Muscle of leg (tissue), 3 donors: ENCODE measurements at regions not wholly inside any gene's neighbourhood (a gene's known extent, or its start where the extent isn't known, plus 50 kb on each side); places are given as distances from the start of the nearest gene placed in this dataset.
A peak's percentile ranks its signal among the peaks of the same experiment; 100 is the strongest.

Source experiments
- DNase-seq: peaks from one replicate; pipeline ENCODE4 v3.0.0; 2013
- H3K27ac ChIP-seq: one replicate; pipeline ENCODE4 v1.5.1; 2013; ENCODE audit warnings: mild to moderate bottlenecking, low read length, control low read depth
- H3K27me3 ChIP-seq: one replicate; pipeline ENCODE4 v1.6.1; 2013; ENCODE audit warnings: low read length; ENCODE audit not compliant: control insufficient read depth, insufficient read depth
- H3K36me3 ChIP-seq: one replicate; pipeline ENCODE4 v1.6.1; 2013; ENCODE audit warnings: low read length; ENCODE audit not compliant: control insufficient read depth, insufficient read depth
- H3K4me1 ChIP-seq: one replicate; pipeline ENCODE4 v1.6.1; 2013; ENCODE audit warnings: low read length; ENCODE audit not compliant: control insufficient read depth, insufficient read depth
- H3K4me3 ChIP-seq: one replicate; pipeline ENCODE4 v1.5.1; 2013; ENCODE audit warnings: low read length, control low read depth
- H3K9me3 ChIP-seq: replicated peaks from 2 replicates; pipeline ENCODE4 v1.6.1; 2013; ENCODE audit warnings: low read depth, low read length; ENCODE audit not compliant: control insufficient read depth
- WGBS: methylation state at CpG from one replicate; pipeline ENCODE4 v1.1.5; 2013; ENCODE audit warnings: missing lambda C conversion rate; ENCODE audit not compliant: insufficient coverage; 5-methylcytosine and 5-hydroxymethylcytosine counted together

DNA sequence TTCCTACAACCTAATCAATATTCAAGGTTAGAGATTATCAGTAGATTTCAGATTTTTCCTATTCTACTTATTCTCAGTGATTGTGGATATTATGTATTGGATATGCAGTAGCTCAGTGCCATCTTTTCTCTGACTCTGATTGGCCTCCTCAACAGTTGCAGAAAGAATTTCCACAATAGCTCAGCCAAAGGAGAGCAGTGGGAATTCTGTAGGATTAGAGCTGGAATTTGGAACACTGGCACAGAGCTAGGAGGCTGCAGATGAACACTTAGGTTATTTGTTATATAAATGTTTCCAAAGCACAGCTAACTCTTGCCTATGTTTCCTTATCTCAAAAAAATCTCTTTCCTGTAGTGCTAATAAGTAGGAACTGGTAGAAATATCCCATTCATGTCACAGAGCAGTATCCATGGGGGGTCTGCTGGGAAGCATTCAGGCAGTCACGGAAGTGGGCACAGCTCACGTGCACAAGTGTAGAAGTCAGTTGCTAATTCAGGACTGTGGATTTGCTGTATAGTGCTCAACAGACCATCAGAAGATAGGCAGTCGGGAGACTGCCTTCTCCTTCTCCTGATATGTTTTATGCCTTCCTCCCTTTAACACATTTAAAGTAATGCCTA lies 116.2 kb upstream of the TMEM260 start:
- Histone ChIP-seq H3K27me3 (no peaks in the 10 kb centered on the region), H3K4me1 (peaks cover 8% of the 10 kb centered on the region), H3K27ac (no peak overlapping the region), H3K4me3 (no peak overlapping the region), H3K36me3 (no peaks in the 10 kb centered on the region), H3K9me3 (no peaks in the 10 kb centered on the region)
- peak; percentile 85 for DNase-seq
- 21% methylated on average over 2 of the region's 3 CpGs for WGBS

DNA sequence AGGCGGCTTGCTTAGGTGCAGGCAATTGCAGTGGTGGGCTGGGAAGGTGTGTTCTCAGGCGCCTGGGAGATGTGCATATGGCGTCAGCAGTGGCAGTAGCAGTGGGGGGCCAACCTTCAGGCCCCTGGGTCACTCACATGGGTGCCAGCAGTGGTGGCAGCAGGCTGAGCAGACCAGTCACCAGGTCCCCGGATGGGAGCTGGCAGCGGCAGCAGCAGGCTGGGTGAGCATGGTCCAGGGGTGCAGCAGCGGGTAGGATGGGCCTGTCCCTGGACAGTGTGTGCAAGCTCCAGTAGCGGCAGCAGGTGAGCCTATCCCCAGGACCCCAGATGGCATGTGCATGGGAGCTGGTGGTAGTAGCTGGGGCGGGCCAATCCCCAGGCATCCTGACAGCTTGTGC lies 108.5 kb upstream of the TMEM260 start:
- no peaks in the 10 kb centered on the region for H3K27me3 ChIP-seq
- H3K4me1 ChIP-seq = no peaks in the 10 kb centered on the region
- no peak for DNase-seq
- H3K9me3 ChIP-seq = peaks cover 4% of the 10 kb centered on the region
- H3K4me3 ChIP-seq = no peak overlapping the region
- 95% methylated on average over 8 of the region's 8 CpGs for WGBS
- no peaks in the 10 kb centered on the region for H3K36me3 ChIP-seq
- no peak overlapping the region for H3K27ac ChIP-seq

DNA sequence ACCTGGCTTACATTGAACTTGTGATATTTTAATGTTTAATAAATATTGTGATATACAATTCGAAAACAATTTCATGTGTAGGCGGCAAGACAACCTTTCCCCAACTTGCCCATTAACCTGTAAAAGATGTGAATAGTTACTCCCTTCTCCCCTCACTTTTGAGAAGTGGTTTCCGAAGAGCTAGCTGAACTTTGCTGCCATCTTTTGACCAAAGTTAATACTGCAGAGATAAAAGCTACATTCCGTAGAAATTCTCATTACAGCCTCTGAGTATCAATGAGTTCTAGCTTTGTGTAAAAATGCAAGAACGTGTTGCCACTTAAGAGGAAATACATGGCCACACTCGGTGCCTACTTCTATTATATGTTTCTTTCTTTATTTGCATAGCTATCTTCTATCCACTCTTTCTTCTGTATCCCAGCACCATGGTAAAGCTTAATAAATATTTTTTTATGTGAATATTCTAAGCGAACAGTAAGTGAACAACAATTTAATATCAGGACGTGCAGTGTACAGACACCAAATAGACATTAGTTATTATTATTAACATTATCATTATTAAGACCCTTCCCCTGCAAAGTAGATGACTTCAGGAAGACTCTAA lies 105.1 kb upstream of the TMEM260 start:
- H3K27ac ChIP-seq = no peak overlapping the region
- H3K9me3 ChIP-seq = no peaks in the 10 kb centered on the region
- peak; percentile 57 for DNase-seq
- no peaks in the 10 kb centered on the region for H3K27me3 ChIP-seq
- H3K4me1 ChIP-seq = no peaks in the 10 kb centered on the region
- no peak overlapping the region for H3K4me3 ChIP-seq
- no peaks in the 10 kb centered on the region for H3K36me3 ChIP-seq
- no CpG with 5 or more reads among the region's 8 CpGs for WGBS

DNA sequence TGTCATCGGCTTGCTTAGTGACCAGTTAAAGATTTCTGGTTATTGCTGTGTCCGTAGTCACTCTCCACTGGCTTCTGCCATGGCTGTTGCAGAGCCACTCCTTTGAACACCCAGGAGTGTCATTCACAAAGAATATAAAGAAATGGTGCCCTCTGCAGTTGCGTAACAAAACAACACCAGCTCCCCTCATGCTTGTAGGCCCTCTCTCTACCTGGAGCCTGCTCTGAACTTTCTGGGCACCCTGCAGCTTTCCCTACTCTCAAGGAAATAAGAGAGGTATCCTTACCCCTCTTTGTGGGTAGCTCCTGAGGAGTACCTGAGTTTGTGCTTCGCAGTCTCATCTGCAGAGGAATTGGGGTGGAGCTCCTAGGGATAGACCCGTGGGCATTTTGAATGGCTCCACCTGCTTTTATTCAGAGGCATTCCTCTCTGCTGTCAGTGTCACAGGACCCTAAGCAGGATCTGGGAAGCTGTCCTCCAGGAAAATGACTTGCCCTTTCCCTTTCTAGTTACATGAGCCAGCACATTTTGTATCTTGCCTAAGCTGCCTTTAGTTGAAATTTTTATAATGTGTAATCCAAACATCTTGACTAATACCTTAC lies 97.2 kb upstream of the TMEM260 start:
- H3K27ac ChIP-seq = no peak overlapping the region
- H3K4me1 ChIP-seq = no peaks in the 10 kb centered on the region
- no peaks in the 10 kb centered on the region for H3K9me3 ChIP-seq
- H3K27me3 ChIP-seq = no peaks in the 10 kb centered on the region
- H3K36me3 ChIP-seq = no peaks in the 10 kb centered on the region
- 50% methylated on average over 3 of the region's 5 CpGs for WGBS
- no peak for DNase-seq
- no peak overlapping the region for H3K4me3 ChIP-seq

DNA sequence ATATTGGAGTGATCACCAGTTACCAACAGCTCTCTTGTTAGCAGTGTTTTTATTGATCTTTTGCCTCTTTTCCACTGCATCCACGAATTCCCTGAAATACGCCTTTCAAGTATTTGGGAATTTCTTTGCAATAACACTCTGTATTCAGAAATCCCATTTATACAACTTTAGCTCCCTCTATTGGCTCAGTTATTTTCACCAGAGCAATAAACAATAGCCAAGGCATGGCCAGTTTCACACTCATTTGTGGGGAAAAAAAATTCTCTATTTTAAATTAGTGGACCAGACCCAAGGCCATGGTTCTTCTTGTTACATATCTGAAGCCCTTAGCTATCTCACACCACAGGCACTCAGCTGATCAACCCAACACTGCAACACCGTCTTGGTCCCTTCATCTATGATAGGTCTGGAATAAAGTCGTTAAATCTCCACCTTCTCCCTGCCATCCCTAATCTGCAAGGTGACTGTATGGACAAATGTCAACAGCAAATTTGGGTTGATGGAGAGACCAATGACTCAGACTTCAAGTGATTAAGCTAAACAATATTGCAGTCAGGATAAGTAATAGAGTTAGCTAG lies 92.4 kb upstream of the TMEM260 start:
- H3K27ac ChIP-seq = no peak overlapping the region
- no peaks in the 10 kb centered on the region for H3K36me3 ChIP-seq
- peaks cover 2% of the 10 kb centered on the region for H3K4me1 ChIP-seq
- H3K27me3 ChIP-seq = no peaks in the 10 kb centered on the region
- H3K4me3 ChIP-seq = no peak overlapping the region
- no CpG with 5 or more reads among the region's 4 CpGs for WGBS
- no peaks in the 10 kb centered on the region for H3K9me3 ChIP-seq
- peak; percentile 62 for DNase-seq

DNA sequence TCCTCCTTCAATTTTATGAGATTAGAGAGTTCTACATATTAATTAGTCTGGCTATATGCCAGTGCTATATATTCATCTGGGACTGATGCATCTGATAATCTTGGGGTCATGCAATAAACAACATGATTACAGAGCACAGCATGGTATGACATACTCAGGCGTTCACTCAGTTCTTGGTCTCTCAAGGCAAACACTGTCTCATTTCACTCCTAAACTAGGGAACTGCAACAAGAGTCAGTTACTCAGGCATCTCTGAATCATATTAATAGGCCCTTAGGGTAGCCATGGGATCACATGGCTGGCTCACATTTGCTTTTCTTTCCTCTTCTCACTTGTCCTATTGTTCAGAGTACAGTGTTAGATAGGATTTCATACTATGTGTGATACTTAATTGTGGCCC lies 91.8 kb upstream of the TMEM260 start:
- peaks cover 2% of the 10 kb centered on the region for H3K4me1 ChIP-seq
- no peak overlapping the region for H3K4me3 ChIP-seq
- no peak overlapping the region for H3K27ac ChIP-seq
- no peak for DNase-seq
- WGBS = 75% methylated on average over 1 of the region's 1 CpG
- H3K27me3 ChIP-seq = no peaks in the 10 kb centered on the region
- H3K9me3 ChIP-seq = no peaks in the 10 kb centered on the region
- no peaks in the 10 kb centered on the region for H3K36me3 ChIP-seq

DNA sequence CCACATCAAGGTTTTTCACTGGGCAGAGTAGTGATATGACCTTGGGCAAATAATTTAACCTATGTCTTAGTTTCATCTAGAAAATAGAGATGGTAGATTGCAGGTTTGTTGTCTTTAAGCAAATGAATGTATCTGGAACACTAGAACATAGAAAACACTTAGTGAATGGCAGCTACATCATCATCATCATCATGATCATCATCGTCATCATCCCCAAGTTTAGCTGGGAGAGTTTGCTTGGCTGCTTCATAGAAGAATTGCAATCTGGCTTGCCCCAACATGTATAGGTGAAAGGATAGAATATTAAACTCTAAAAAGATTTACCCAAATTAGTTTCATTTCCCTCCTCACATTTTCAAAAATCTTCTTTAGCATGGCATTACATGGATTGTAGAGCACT lies 91.3 kb upstream of the TMEM260 start:
- no peak overlapping the region for H3K4me3 ChIP-seq
- no peak for DNase-seq
- no peaks in the 10 kb centered on the region for H3K27me3 ChIP-seq
- WGBS = no CpG with 5 or more reads among the region's 1 CpG
- H3K9me3 ChIP-seq = no peaks in the 10 kb centered on the region
- no peaks in the 10 kb centered on the region for H3K36me3 ChIP-seq
- H3K27ac ChIP-seq = no peak overlapping the region
- peaks cover 2% of the 10 kb centered on the region for H3K4me1 ChIP-seq

DNA sequence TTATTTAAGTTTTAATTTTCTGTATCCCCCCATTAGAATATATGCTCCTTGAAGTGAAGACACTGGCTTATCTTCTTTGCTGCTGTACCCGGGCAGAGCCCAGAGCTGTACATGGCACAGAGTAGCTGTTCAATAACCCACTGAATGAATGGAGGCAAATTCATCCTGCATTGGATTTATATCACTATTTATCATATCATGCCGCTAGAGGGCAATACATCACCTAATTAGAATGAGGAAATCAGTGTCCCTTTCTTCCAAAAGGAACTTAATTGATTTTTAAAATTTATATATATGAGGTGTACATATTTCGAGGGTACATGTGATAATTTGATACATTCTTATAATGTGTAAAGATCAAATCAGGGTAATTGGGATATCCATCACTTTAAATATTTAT lies 89.2 kb upstream of the TMEM260 start:
- Histone ChIP-seq H3K27ac (no peak overlapping the region), H3K4me3 (no peak overlapping the region), H3K4me1 (peaks cover 2% of the 10 kb centered on the region), H3K9me3 (no peaks in the 10 kb centered on the region), H3K36me3 (no peaks in the 10 kb centered on the region), H3K27me3 (no peaks in the 10 kb centered on the region)
- no CpG with 5 or more reads among the region's 3 CpGs for WGBS
- DNase-seq = peak; percentile 41

DNA sequence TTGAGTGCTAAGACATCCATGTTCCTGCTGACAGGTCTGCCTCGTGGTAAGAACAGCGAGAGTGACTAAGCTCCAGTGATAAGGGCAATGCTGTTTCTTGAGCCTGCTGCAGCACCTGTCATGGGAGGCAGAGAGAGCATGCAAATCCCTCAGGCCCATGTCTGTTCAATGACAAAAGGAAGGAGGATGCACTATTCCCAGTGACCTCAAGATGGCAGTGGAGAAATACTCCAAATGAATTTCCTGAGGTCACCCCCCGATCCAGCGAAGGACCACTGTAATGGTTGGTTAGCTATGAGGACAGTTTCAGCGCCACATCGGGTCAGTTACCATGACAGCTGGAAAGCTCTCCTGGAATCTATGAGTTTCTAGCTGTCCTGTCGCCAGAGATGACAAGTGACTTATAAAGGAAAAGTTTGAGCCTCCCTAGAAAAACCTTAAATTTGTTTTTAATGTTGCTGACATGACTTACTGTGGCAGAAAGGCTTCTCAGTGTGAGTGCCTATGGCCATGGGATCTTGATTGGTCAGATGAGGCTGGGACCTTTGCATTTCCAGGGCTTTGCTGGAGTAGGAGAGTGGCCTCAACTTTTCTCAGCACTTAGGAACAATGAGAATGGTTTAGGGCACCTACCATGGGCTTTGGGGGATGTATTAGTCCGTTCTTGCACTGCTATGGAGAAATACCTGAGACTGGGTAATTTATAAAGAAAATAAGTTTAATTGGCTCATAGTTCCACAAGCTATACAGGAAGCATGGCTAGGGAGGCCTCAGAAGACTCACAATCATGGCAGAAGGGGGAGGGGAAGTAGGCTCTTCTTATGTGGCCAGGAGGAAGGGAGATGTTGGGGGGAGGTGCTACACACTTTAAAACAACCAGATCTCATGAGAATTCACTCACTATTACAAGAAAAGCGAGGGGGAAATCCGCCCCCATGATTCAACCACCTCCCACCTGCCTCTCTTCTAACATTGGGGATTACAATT lies 88.0 kb upstream of the TMEM260 start:
- Histone ChIP-seq H3K27me3 (no peaks in the 10 kb centered on the region), H3K4me3 (no peak overlapping the region), H3K9me3 (no peaks in the 10 kb centered on the region), H3K27ac (no peak overlapping the region), H3K36me3 (no peaks in the 10 kb centered on the region), H3K4me1 (peaks cover 2% of the 10 kb centered on the region)
- DNase-seq = peak; percentile 63
- whole genome bisulfite sequencing = 0% methylated on average over 6 of the region's 10 CpGs

DNA sequence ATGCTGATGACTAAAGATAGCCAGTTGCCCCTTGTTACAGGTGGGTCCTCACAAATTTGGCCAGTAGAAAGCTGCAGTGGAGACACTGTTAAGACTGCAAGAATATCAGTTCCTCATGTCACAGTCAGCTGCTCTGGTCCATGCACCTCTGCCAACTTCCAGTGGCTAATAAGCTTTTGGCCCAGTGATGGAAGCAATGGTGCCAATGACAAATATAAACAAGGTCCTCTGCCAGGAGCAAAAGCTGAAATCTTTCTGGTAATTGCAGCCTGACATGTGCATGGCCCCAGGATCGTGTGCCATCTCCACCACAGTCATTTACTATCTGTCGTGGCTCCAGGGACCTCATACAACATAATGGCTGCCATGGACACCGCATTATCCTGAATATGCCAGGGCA lies 85.4 kb upstream of the TMEM260 start:
- Histone ChIP-seq H3K4me1 (peaks cover 2% of the 10 kb centered on the region), H3K27me3 (no peaks in the 10 kb centered on the region), H3K27ac (no peak overlapping the region), H3K9me3 (no peaks in the 10 kb centered on the region), H3K4me3 (no peak overlapping the region), H3K36me3 (no peaks in the 10 kb centered on the region)
- 80% methylated on average over 1 of the region's 3 CpGs for WGBS
- peak; percentile 74 for DNase-seq
